ENCODE measurements at regions not wholly inside any gene's neighbourhood (a gene's known extent, or its start where the extent isn't known, plus 50 kb on each side); places are given as distances from the start of the nearest gene placed in this dataset.

GRCh38 chr12:46577063-46577776 is 204.6 kb upstream of the SLC38A2 start:
- WGBS, 2 donors, result 85 to 89% methylated on average over 5 of the region's 5 CpGs
- Histone ChIP-seq H3K27me3 (ENCODE audit: control insufficient read depth in 3 of 3, insufficient read depth in 3 of 3, low read length in 2 of 3) (no peaks in the 10 kb centered on the region), H3K4me3 (no peak overlapping the region), H3K9me3 (ENCODE audit: control insufficient read depth in 4 of 4, insufficient read depth in 3 of 4, low read length in 3 of 4) (no peaks in the 10 kb centered on the region), H3K36me3 (ENCODE audit: control insufficient read depth in 4 of 4, insufficient read depth in 4 of 4, low read length in 4 of 4) (no peaks in the 10 kb centered on the region), H3K4me1 (ENCODE audit: control insufficient read depth in 5 of 5, insufficient read depth in 5 of 5, low read length in 5 of 5) (peaks cover 0 to 17% (median 0%) of the 10 kb centered on the region in 5 donors), H3K27ac (ENCODE audit: low read depth in 1 of 2, low read length in 1 of 2) (no peak overlapping the region), H3K9ac (ENCODE audit: insufficient read depth in 1 of 2, low read length in 2 of 2) (no peak overlapping the region)
- no peak for TF ChIP-seq CTCF (IDR thresholded peaks at IDR 0.05; ENCODE audit: control extremely low read depth, extremely low read depth)
- ATAC-seq (ENCODE audit: insufficient read depth, low FRiP score) (no peak), DNase-seq (no peak)

- Histone ChIP-seq H3K9me3 (ENCODE audit: control insufficient read depth in 4 of 4, insufficient read depth in 3 of 4, low read length in 3 of 4) (no peaks in the 10 kb centered on the region), H3K4me3 (no peak overlapping the region), H3K9ac (ENCODE audit: insufficient read depth in 1 of 2, low read length in 2 of 2) (no peak overlapping the region), H3K4me1 (ENCODE audit: control insufficient read depth in 5 of 5, insufficient read depth in 5 of 5, low read length in 5 of 5) (peaks cover 0 to 17% (median 0%) of the 10 kb centered on the region in 5 donors), H3K27ac (ENCODE audit: low read depth in 1 of 2, low read length in 1 of 2) (no peak overlapping the region), H3K27me3 (ENCODE audit: control insufficient read depth in 3 of 3, insufficient read depth in 3 of 3, low read length in 2 of 3) (no peaks in the 10 kb centered on the region), H3K36me3 (ENCODE audit: control insufficient read depth in 4 of 4, insufficient read depth in 4 of 4, low read length in 4 of 4) (no peaks in the 10 kb centered on the region)
- no peak for TF ChIP-seq CTCF (IDR thresholded peaks at IDR 0.05; ENCODE audit: control extremely low read depth, extremely low read depth)
- ATAC-seq (ENCODE audit: insufficient read depth, low FRiP score) (no peak), DNase-seq (peak in 1 of 3 donors; percentile 36)
- WGBS, 2 donors, result 86 to 89% methylated on average over 2 of the region's 2 CpGs
These were observed 202.3 kb upstream of the SLC38A2 start for GRCh38 chr12:46574847-46575246.

- WGBS, 2 donors, result 43 to 70% methylated on average over 1 of the region's 1 CpG
- no peaks in the 10 kb centered on the region for H3K36me3 ChIP-seq (ENCODE audit: control insufficient read depth in 4 of 4, insufficient read depth in 4 of 4, low read length in 4 of 4)
- H3K27me3 ChIP-seq (ENCODE audit: control insufficient read depth in 3 of 3, insufficient read depth in 3 of 3, low read length in 2 of 3), result no peaks in the 10 kb centered on the region
- no peak overlapping the region for H3K27ac ChIP-seq (ENCODE audit: low read depth in 1 of 2, low read length in 1 of 2)
- ATAC-seq (ENCODE audit: insufficient read depth, low FRiP score), result no peak
- no peak overlapping the region for H3K9ac ChIP-seq (ENCODE audit: insufficient read depth in 1 of 2, low read length in 2 of 2)
- H3K4me1 ChIP-seq (ENCODE audit: control insufficient read depth in 5 of 5, insufficient read depth in 5 of 5, low read length in 5 of 5), result peaks cover 0 to 11% (median 0%) of the 10 kb centered on the region in 5 donors
- no peak overlapping the region for H3K4me3 ChIP-seq
- TF ChIP-seq CTCF (IDR thresholded peaks at IDR 0.05; ENCODE audit: control extremely low read depth, extremely low read depth), result no peak
- no peak for DNase-seq
- H3K9me3 ChIP-seq (ENCODE audit: control insufficient read depth in 4 of 4, insufficient read depth in 3 of 4, low read length in 3 of 4), result peaks cover 0 to 7% (median 0%) of the 10 kb centered on the region in 4 donors
These were observed 200.7 kb upstream of the SLC38A2 start for GRCh38 chr12:46573347-46573658.
